ENCODE measurements at regions not wholly inside any gene's neighbourhood (a gene's known extent, or its start where the extent isn't known, plus 50 kb on each side); places are given as distances from the start of the nearest gene placed in this dataset.

DNA sequence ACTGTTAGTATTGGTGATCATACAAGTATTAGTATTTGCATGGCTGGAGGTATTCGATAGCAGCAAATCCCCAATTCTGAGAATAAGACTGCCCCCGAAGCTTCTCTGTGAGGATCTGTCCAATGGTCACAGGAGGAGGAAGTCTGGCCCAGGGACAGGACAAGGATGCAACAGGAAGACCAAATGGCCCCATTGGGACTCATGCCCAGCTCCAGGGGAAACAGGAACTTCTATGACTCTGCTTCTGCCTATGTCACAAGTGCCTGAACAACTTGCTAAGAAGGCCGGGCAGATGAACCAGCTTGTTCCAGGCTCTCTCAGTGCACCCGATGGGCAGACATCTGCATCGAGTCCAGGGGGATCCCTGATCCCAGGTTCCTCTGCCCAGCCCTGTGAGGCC is 172.0 kb upstream of the GRB10 start:
- no peak overlapping the region for H3K27ac ChIP-seq (ENCODE audit: low read length)
- H3K4me1 ChIP-seq (ENCODE audit: low read length) = no peaks in the 10 kb centered on the region
- DNase-seq = no peak
- no peaks in the 10 kb centered on the region for H3K9me3 ChIP-seq (ENCODE audit: low read length)
- H3K9ac ChIP-seq (ENCODE audit: low read length) = no peak overlapping the region
- H4K20me1 ChIP-seq (ENCODE audit: insufficient read depth, low read depth, low read length) = no peaks in the 10 kb centered on the region
- H3K4me2 ChIP-seq (ENCODE audit: low read depth, low read length, poor library complexity, severe bottlenecking) = no peak overlapping the region
- no peaks in the 10 kb centered on the region for H3K9me2 ChIP-seq (replicated peaks; ENCODE audit: insufficient read depth, low read length)
- no peaks in the 10 kb centered on the region for H3K36me3 ChIP-seq (ENCODE audit: insufficient read depth, low read length)
- no peaks in the 10 kb centered on the region for H3K27me3 ChIP-seq (ENCODE audit: low read length)
- H2AFZ ChIP-seq (ENCODE audit: low read length) = no peak overlapping the region
- H3K4me3 ChIP-seq (ENCODE audit: low read length) = no peak overlapping the region
- H3K79me2 ChIP-seq (ENCODE audit: low read length) = no peaks in the 10 kb centered on the region

DNA sequence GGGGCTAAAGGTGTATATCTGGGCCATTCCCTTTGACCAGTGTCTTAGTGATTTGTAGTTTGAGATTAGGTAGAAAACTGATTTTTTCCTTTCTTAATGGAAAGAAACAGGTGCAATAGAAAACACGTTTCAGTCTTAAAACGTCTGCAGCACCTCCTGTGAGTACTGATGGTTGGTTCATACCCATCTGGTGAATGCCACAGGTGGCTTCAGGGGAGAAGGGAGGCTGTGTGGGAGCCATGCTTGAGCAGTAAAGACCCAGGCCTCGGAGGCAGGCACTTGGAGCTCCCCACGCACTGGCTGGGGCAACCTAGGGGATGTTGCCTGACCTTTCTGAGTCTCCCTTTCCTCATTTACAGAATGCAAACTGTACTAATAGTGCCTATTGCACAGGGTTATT is 171.5 kb upstream of the GRB10 start:
- no peaks in the 10 kb centered on the region for H3K9me3 ChIP-seq (ENCODE audit: low read length)
- H3K27me3 ChIP-seq (ENCODE audit: low read length) = no peaks in the 10 kb centered on the region
- DNase-seq = no peak
- H3K4me1 ChIP-seq (ENCODE audit: low read length) = no peaks in the 10 kb centered on the region
- no peaks in the 10 kb centered on the region for H4K20me1 ChIP-seq (ENCODE audit: insufficient read depth, low read depth, low read length)
- H2AFZ ChIP-seq (ENCODE audit: low read length) = no peak overlapping the region
- no peak overlapping the region for H3K27ac ChIP-seq (ENCODE audit: low read length)
- no peak overlapping the region for H3K4me3 ChIP-seq (ENCODE audit: low read length)
- no peaks in the 10 kb centered on the region for H3K9me2 ChIP-seq (replicated peaks; ENCODE audit: insufficient read depth, low read length)
- no peaks in the 10 kb centered on the region for H3K36me3 ChIP-seq (ENCODE audit: insufficient read depth, low read length)
- H3K9ac ChIP-seq (ENCODE audit: low read length) = no peak overlapping the region
- no peak overlapping the region for H3K4me2 ChIP-seq (ENCODE audit: low read depth, low read length, poor library complexity, severe bottlenecking)
- H3K79me2 ChIP-seq (ENCODE audit: low read length) = no peaks in the 10 kb centered on the region

DNA sequence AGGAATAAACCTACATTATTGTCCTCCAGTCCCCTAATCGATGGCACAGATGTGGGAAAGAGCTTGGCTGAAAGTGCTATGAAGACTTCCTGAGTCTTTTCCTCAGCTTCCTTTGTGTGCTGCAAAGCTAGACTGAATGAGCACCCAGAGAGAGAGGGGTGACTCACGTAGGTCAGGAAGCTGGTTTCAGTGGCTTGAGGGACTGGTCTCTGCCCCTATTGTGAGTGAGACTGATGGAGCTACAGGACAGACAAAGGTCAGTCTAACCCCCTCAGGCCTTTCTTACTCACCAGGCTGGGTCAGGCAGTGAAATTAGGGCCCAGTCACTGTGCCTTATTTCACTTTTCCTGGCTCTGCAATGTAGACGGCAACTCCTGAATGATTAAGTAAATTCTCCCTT is 171.1 kb upstream of the GRB10 start:
- no peak for DNase-seq
- Histone ChIP-seq H3K27ac (ENCODE audit: low read length) (no peak overlapping the region), H3K9me2 (replicated peaks; ENCODE audit: insufficient read depth, low read length) (no peaks in the 10 kb centered on the region), H3K27me3 (ENCODE audit: low read length) (no peaks in the 10 kb centered on the region), H3K9me3 (ENCODE audit: low read length) (no peaks in the 10 kb centered on the region), H3K4me3 (ENCODE audit: low read length) (no peak overlapping the region), H2AFZ (ENCODE audit: low read length) (no peak overlapping the region), H3K4me1 (ENCODE audit: low read length) (no peaks in the 10 kb centered on the region), H3K36me3 (ENCODE audit: insufficient read depth, low read length) (no peaks in the 10 kb centered on the region), H4K20me1 (ENCODE audit: insufficient read depth, low read depth, low read length) (no peaks in the 10 kb centered on the region), H3K9ac (ENCODE audit: low read length) (no peak overlapping the region), H3K79me2 (ENCODE audit: low read length) (no peaks in the 10 kb centered on the region), H3K4me2 (ENCODE audit: low read depth, low read length, poor library complexity, severe bottlenecking) (no peak overlapping the region)

DNA sequence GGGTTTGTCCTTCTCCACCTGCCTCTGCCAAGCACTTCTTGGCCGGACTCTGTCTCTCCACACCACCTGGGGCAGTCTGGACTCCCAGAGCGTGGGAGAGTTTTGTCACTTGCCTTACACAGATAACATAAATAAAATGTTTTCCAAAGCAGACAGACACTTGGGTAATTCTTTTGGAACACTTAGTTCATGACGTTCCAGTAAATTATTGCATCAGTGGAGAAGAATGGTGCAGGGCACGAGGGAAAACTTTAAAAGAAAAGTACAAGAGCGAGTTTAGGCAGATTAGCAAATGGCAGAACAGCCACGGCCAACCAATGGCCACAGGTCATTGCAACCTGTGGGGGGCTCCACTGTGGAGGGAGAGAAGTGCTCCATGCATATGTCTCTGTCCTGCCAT is 170.6 kb upstream of the GRB10 start:
- Histone ChIP-seq H4K20me1 (ENCODE audit: insufficient read depth, low read depth, low read length) (no peaks in the 10 kb centered on the region), H3K9me3 (ENCODE audit: low read length) (no peaks in the 10 kb centered on the region), H3K4me2 (ENCODE audit: low read depth, low read length, poor library complexity, severe bottlenecking) (no peak overlapping the region), H3K4me1 (ENCODE audit: low read length) (no peaks in the 10 kb centered on the region), H3K27me3 (ENCODE audit: low read length) (no peaks in the 10 kb centered on the region), H3K79me2 (ENCODE audit: low read length) (no peaks in the 10 kb centered on the region), H3K9ac (ENCODE audit: low read length) (no peak overlapping the region), H3K9me2 (replicated peaks; ENCODE audit: insufficient read depth, low read length) (no peaks in the 10 kb centered on the region), H3K27ac (ENCODE audit: low read length) (no peak overlapping the region), H3K36me3 (ENCODE audit: insufficient read depth, low read length) (no peaks in the 10 kb centered on the region), H2AFZ (ENCODE audit: low read length) (no peak overlapping the region), H3K4me3 (ENCODE audit: low read length) (no peak overlapping the region)
- no peak for DNase-seq

DNA sequence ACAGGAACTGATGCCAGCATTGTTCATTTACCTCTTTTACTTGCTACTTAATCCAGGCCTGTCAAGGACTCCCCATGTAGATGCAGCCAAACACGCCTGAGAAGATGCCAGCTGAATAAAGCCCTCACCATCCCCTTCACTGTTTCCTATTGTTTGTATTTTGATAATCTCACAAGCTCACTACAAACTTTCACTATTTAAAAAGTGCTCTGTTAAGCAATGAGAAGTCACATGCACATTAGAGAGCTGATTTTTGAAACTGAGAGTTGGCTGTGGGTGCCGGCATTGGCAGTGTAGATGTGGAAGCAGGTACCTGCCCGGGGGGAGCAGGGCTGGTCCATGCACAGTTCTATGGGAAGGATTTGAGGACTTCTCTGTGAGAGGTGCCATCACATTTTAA is 169.8 kb upstream of the GRB10 start:
- DNase-seq = no peak
- H3K27me3 ChIP-seq (ENCODE audit: low read length) = no peaks in the 10 kb centered on the region
- H3K9me3 ChIP-seq (ENCODE audit: low read length) = no peaks in the 10 kb centered on the region
- no peak overlapping the region for H3K27ac ChIP-seq (ENCODE audit: low read length)
- no peaks in the 10 kb centered on the region for H3K36me3 ChIP-seq (ENCODE audit: insufficient read depth, low read length)
- H3K9ac ChIP-seq (ENCODE audit: low read length) = no peak overlapping the region
- H3K4me3 ChIP-seq (ENCODE audit: low read length) = no peak overlapping the region
- no peak overlapping the region for H2AFZ ChIP-seq (ENCODE audit: low read length)
- no peak overlapping the region for H3K4me2 ChIP-seq (ENCODE audit: low read depth, low read length, poor library complexity, severe bottlenecking)
- no peaks in the 10 kb centered on the region for H3K4me1 ChIP-seq (ENCODE audit: low read length)
- H4K20me1 ChIP-seq (ENCODE audit: insufficient read depth, low read depth, low read length) = no peaks in the 10 kb centered on the region
- H3K79me2 ChIP-seq (ENCODE audit: low read length) = no peaks in the 10 kb centered on the region
- H3K9me2 ChIP-seq (replicated peaks; ENCODE audit: insufficient read depth, low read length) = no peaks in the 10 kb centered on the region

DNA sequence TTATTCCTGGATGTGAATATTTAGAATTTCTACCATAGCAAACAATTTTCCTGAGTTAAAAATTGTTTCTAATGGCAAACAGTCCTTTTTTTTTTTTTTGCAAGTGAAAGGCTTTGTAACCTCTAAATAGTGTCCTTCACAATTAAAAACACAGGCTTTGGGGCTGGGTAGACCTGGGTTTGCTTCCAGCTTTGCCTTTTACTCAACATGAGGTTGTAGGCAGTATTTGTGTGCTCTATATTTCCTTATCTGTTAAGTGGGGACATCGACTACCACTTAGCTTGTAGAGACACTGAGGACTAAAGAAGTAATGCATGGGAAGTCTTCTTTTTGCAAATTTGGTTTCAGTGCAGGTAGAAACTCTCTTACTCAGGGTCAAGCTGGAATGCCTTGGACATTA is 169.4 kb upstream of the GRB10 start:
- H3K4me1 ChIP-seq (ENCODE audit: low read length) = no peaks in the 10 kb centered on the region
- H3K9me2 ChIP-seq (replicated peaks; ENCODE audit: insufficient read depth, low read length) = no peaks in the 10 kb centered on the region
- H3K4me2 ChIP-seq (ENCODE audit: low read depth, low read length, poor library complexity, severe bottlenecking) = no peak overlapping the region
- H3K4me3 ChIP-seq (ENCODE audit: low read length) = no peak overlapping the region
- no peaks in the 10 kb centered on the region for H3K9me3 ChIP-seq (ENCODE audit: low read length)
- H3K27me3 ChIP-seq (ENCODE audit: low read length) = no peaks in the 10 kb centered on the region
- no peak overlapping the region for H3K27ac ChIP-seq (ENCODE audit: low read length)
- no peaks in the 10 kb centered on the region for H3K36me3 ChIP-seq (ENCODE audit: insufficient read depth, low read length)
- no peaks in the 10 kb centered on the region for H3K79me2 ChIP-seq (ENCODE audit: low read length)
- H2AFZ ChIP-seq (ENCODE audit: low read length) = no peak overlapping the region
- no peak overlapping the region for H3K9ac ChIP-seq (ENCODE audit: low read length)
- H4K20me1 ChIP-seq (ENCODE audit: insufficient read depth, low read depth, low read length) = no peaks in the 10 kb centered on the region
- DNase-seq = no peak

DNA sequence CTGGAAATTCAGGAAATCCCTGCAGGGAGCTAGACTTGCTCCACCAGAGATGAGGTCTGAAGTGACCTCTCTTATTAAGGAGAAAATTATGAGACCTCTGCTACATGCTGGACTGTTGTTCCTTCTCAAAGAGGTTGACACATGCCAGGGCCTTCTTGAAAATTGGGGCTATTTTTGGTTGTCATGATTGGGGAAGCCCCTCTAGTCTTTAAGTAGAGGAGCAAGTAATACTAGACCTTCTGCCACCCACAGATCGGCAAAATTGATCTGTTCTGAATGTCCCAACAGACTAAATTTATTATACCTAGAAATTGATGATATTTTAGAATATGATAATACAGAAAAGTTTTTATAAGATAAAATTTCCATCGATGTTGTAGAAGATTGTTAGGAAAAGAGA is 160.8 kb upstream of the GRB10 start:
- H2AFZ ChIP-seq (ENCODE audit: low read length) = no peak overlapping the region
- no peaks in the 10 kb centered on the region for H3K9me2 ChIP-seq (replicated peaks; ENCODE audit: insufficient read depth, low read length)
- H4K20me1 ChIP-seq (ENCODE audit: insufficient read depth, low read depth, low read length) = no peaks in the 10 kb centered on the region
- H3K4me2 ChIP-seq (ENCODE audit: low read depth, low read length, poor library complexity, severe bottlenecking) = no peak overlapping the region
- no peaks in the 10 kb centered on the region for H3K9me3 ChIP-seq (ENCODE audit: low read length)
- H3K36me3 ChIP-seq (ENCODE audit: insufficient read depth, low read length) = no peaks in the 10 kb centered on the region
- no peaks in the 10 kb centered on the region for H3K27me3 ChIP-seq (ENCODE audit: low read length)
- H3K79me2 ChIP-seq (ENCODE audit: low read length) = no peaks in the 10 kb centered on the region
- H3K27ac ChIP-seq (ENCODE audit: low read length) = no peak overlapping the region
- no peak overlapping the region for H3K9ac ChIP-seq (ENCODE audit: low read length)
- no peak for DNase-seq
- no peaks in the 10 kb centered on the region for H3K4me1 ChIP-seq (ENCODE audit: low read length)
- H3K4me3 ChIP-seq (ENCODE audit: low read length) = no peak overlapping the region

DNA sequence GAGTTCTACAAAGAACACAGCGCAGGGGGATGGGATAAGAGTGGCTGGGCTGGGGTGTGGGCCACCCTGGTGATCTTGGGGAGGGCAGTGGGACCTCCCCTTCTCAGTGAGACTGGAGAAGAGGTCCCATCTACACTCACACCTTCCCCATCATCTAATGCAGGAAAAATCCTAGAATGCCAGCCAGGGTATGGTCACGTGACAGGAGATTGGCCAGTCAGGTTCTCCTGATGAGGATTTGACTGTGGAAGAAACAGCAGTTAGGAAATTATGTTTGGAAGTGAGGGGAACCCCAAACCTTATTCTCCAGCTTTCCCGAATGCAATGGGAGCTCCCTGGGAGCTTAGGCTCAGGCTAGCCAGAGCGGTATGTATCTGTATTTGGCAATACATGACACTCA is 158.8 kb upstream of the GRB10 start:
- H3K9me2 ChIP-seq (replicated peaks; ENCODE audit: insufficient read depth, low read length) = no peaks in the 10 kb centered on the region
- H2AFZ ChIP-seq (ENCODE audit: low read length) = no peak overlapping the region
- H3K4me2 ChIP-seq (ENCODE audit: low read depth, low read length, poor library complexity, severe bottlenecking) = no peak overlapping the region
- no peaks in the 10 kb centered on the region for H3K36me3 ChIP-seq (ENCODE audit: insufficient read depth, low read length)
- H3K27me3 ChIP-seq (ENCODE audit: low read length) = no peaks in the 10 kb centered on the region
- no peaks in the 10 kb centered on the region for H3K9me3 ChIP-seq (ENCODE audit: low read length)
- H3K79me2 ChIP-seq (ENCODE audit: low read length) = no peaks in the 10 kb centered on the region
- no peak overlapping the region for H3K9ac ChIP-seq (ENCODE audit: low read length)
- no peak overlapping the region for H3K4me3 ChIP-seq (ENCODE audit: low read length)
- H4K20me1 ChIP-seq (ENCODE audit: insufficient read depth, low read depth, low read length) = no peaks in the 10 kb centered on the region
- H3K27ac ChIP-seq (ENCODE audit: low read length) = no peak overlapping the region
- no peaks in the 10 kb centered on the region for H3K4me1 ChIP-seq (ENCODE audit: low read length)
- no peak for DNase-seq

DNA sequence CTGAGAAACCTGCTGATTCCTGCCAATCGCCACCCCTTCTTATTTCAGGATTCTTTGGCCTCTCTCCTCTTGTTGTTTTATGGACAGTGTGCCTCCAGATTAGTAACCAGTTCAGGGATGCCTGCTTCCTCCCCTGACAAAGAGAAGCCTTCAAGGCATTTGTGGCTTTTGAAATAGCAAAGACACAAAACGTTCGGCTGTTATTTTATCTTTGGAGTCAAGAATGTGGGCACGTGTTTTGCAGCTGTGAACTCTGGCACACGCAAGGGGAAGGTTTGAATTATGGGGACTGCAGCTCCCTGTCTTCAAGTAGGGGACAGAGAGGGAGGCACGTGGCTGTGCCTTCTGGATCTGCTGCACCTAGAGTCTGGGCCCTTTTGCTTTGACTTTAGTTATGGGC is 157.9 kb upstream of the GRB10 start:
- Histone ChIP-seq H2AFZ (ENCODE audit: low read length) (no peak overlapping the region), H3K27me3 (ENCODE audit: low read length) (0 out of 2 replicates have a peak, but pooled peaks cover 3% of the 10 kb centered on the region), H4K20me1 (ENCODE audit: insufficient read depth, low read depth, low read length) (no peaks in the 10 kb centered on the region), H3K9me2 (replicated peaks; ENCODE audit: insufficient read depth, low read length) (no peaks in the 10 kb centered on the region), H3K36me3 (ENCODE audit: insufficient read depth, low read length) (no peaks in the 10 kb centered on the region), H3K27ac (ENCODE audit: low read length) (no peak overlapping the region), H3K4me3 (ENCODE audit: low read length) (no peak overlapping the region), H3K9me3 (ENCODE audit: low read length) (no peaks in the 10 kb centered on the region), H3K9ac (ENCODE audit: low read length) (no peak overlapping the region), H3K4me2 (ENCODE audit: low read depth, low read length, poor library complexity, severe bottlenecking) (no peak overlapping the region), H3K79me2 (ENCODE audit: low read length) (no peaks in the 10 kb centered on the region), H3K4me1 (ENCODE audit: low read length) (no peaks in the 10 kb centered on the region)
- no peak for DNase-seq

All from Karpas-422 (cell line).